Endometrial microvascular endothelial cells (primary cell): ENCODE measurements at regions not wholly inside any gene's neighbourhood (a gene's known extent, or its start where the extent isn't known, plus 50 kb on each side); places are given as distances from the start of the nearest gene placed in this dataset.

ENCODE experiments used
- in situ Hi-C: cut with HindIII; loops from 2 replicates; pipeline ENCODE4 v1.10.0; 2017; ENCODE audit warnings: low sequenced_read_pairs, low pct_unique_long_range_greater_than_20kb; ENCODE audit errors: inconsistent ontology term

- in situ Hi-C loops: loop anchor here (10.0 kb wide), 1 partner anchor 58 kb away; the partner anchor contains the start of gene NLK
These were observed 55.4 kb upstream of the NLK start for GRCh38 chr17:27986805-27987684.

- in situ Hi-C loops: loop anchor here (10.0 kb wide), 1 partner anchor 56 kb away; the partner anchor contains the start of gene NLK
These were observed 53.4 kb upstream of the NLK start for GRCh38 chr17:27989046-27989445.

- in situ Hi-C loops: no loop called here
These were observed 52.4 kb upstream of the NLK start for GRCh38 chr17:27990100-27990499.

GRCh38 chr17:27990979-27991378, 51.5 kb upstream of the NLK start:
- in situ Hi-C loops: no loop called here

GRCh38 chr17:27991462-27991993, 50.9 kb upstream of the NLK start:
- in situ Hi-C loops: no loop called here
